ENCODE measurements at regions not wholly inside any gene's neighbourhood (a gene's known extent, or its start where the extent isn't known, plus 50 kb on each side); places are given as distances from the start of the nearest gene placed in this dataset.

DNA sequence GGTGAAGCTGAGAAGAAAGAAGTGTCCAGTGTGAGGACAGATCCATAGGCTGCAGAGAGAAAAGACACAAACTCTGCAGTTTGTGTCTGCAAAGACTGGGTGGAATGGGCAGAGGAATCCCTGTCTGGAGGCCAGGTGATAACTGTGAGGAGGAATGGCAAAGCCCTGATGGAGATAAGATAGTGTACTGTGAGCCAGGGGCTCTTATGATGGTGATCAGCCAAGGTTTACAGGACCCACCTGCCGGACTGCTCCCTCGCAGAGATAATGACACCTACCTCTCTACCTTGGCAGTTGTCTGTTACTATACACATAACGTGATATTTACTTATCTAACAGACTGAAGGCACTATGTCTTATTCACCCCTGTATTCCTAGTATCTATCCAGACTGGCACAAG is 92.6 kb upstream of the ASIC2 start:
- no peaks in the 10 kb centered on the region for H3K36me3 ChIP-seq (ENCODE audit: low read depth, missing control alignments)
- 71% methylated on average over 3 of the region's 3 CpGs for WGBS, 2 donors
- TF ChIP-seq POLR2A (IDR thresholded peaks at IDR 0.05): no peak
- TF ChIP-seq, protein P1, sequence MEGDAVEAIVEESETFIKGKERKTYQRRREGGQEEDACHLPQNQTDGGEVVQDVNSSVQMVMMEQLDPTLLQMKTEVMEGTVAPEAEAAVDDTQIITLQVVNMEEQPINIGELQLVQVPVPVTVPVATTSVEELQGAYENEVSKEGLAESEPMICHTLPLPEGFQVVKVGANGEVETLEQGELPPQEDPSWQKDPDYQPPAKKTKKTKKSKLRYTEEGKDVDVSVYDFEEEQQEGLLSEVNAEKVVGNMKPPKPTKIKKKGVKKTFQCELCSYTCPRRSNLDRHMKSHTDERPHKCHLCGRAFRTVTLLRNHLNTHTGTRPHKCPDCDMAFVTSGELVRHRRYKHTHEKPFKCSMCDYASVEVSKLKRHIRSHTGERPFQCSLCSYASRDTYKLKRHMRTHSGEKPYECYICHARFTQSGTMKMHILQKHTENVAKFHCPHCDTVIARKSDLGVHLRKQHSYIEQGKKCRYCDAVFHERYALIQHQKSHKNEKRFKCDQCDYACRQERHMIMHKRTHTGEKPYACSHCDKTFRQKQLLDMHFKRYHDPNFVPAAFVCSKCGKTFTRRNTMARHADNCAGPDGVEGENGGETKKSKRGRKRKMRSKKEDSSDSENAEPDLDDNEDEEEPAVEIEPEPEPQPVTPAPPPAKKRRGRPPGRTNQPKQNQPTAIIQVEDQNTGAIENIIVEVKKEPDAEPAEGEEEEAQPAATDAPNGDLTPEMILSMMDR (IDR thresholded peaks at IDR 0.05): no peak
- H3K4me3 ChIP-seq: no peak overlapping the region
- no peak for DNase-seq
- intact Hi-C loops (cut with DNase I; ENCODE audit: low total_unique reads): no loop called here
- no peak overlapping the region for H3K27ac ChIP-seq
- H3K27me3 ChIP-seq: no peaks in the 10 kb centered on the region
- H3K9me3 ChIP-seq: no peaks in the 10 kb centered on the region
- no peaks in the 10 kb centered on the region for H3K4me1 ChIP-seq

DNA sequence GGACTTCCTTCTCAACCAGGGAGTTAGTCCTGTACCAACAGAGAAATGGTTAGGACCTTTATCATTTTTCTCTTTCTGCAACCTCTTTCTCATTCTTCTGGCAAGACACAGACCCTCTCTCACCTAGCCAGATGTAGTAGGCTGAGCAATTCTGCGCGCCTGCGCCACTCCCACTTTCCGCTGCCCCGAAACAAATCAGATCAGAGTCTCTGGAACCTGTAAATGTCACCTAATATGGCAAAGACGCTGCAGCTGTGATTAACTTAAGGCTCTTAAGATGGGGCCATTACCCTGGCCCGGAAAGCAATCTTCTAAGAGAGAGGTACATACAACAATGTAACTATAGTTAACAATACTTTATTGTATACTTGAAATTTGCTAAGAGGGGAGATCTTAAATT is 94.3 kb upstream of the ASIC2 start:
- H3K27me3 ChIP-seq: no peaks in the 10 kb centered on the region
- 81 to 84% methylated on average over 7 of the region's 7 CpGs for WGBS, 2 donors
- TF ChIP-seq POLR2A (IDR thresholded peaks at IDR 0.05): no peak
- TF ChIP-seq, protein P1 (IDR thresholded peaks at IDR 0.05): no peak
- DNase-seq: no peak
- no peaks in the 10 kb centered on the region for H3K9me3 ChIP-seq
- intact Hi-C loops (cut with DNase I; ENCODE audit: low total_unique reads): no loop called here
- H3K4me1 ChIP-seq: no peaks in the 10 kb centered on the region
- no peaks in the 10 kb centered on the region for H3K36me3 ChIP-seq (ENCODE audit: low read depth, missing control alignments)
- no peak overlapping the region for H3K4me3 ChIP-seq
- H3K27ac ChIP-seq: no peak overlapping the region

DNA sequence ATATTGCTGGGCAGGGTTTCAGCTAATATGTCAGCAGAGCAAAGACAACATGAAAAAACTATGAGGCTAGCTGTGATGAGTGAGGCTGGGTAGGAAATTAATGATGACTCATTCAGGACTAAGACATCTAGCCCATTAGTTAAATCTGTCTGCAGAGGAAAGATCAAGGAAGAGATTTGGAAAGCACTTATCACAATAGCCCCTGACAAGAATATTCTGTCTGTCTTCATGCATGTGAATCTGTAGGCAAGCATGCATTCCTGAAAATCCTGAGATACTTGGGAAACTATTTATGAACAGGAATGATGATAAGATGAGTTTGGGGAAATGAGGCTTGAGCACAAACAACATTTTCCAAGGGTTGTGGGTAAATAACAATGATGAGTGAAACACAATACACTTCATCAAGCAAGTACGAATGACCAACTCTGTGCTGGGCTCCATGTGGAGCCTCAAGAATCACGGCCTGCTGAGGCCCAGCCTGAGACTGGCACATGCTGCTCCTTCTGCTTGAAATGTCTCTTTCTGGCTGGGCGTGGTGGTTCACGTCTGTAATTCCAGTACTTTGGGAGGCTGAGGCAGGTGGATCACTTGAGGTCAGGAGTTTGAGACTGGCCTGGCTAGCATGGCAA is 96.5 kb upstream of the ASIC2 start:
- TF ChIP-seq POLR2A (IDR thresholded peaks at IDR 0.05): no peak
- TF ChIP-seq, protein P1 (IDR thresholded peaks at IDR 0.05): no peak
- no peaks in the 10 kb centered on the region for H3K4me1 ChIP-seq
- no peak for DNase-seq
- no peaks in the 10 kb centered on the region for H3K36me3 ChIP-seq (ENCODE audit: low read depth, missing control alignments)
- WGBS, 2 donors: 69 to 72% methylated on average over 2 to 4 of the region's 4 CpGs
- no peak overlapping the region for H3K27ac ChIP-seq
- H3K27me3 ChIP-seq: no peaks in the 10 kb centered on the region
- intact Hi-C loops (cut with DNase I; ENCODE audit: low total_unique reads): no loop called here
- H3K4me3 ChIP-seq: no peak overlapping the region
- H3K9me3 ChIP-seq: no peaks in the 10 kb centered on the region

DNA sequence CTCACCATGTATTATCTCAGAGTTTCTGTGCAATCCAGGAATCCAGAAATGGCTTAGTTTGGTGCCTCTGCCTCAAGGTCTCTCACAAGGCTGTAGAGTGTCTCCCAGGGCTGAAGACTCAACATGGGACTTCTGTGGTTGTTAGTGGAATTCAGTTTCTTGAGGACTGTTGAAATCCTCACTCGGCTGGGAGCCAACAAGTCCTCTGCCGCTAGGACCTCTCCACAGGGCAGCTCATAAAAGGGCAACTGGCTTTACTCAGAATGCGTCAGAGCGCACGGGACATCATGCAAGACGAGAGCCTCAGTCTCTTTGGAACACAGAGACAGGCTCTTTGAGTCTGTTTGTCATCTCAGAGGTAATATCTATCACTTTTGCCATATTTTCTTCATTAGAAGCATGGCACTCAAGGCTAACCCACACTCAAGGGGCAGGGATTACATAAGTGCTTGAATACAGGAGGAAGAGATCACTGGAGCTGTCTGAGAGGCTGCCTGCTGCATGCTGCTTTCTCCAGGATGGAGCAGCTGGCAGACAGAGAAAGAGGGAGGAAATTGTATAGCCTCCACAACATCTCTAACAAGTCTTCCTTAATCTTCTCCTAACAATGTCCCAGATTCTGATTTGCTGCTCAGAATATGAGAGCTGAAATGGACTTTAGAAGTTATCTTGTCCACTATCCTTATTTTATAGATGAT is 97.5 kb upstream of the ASIC2 start:
- Histone ChIP-seq H3K4me1 (no peaks in the 10 kb centered on the region), H3K27ac (no peak overlapping the region), H3K9me3 (no peaks in the 10 kb centered on the region), H3K4me3 (no peak overlapping the region), H3K27me3 (no peaks in the 10 kb centered on the region), H3K36me3 (ENCODE audit: low read depth, missing control alignments) (no peaks in the 10 kb centered on the region)
- intact Hi-C loops (cut with DNase I; ENCODE audit: low total_unique reads): no loop called here
- WGBS, 2 donors: 73 to 75% methylated on average over 6 of the region's 6 CpGs
- TF ChIP-seq, protein P1 (IDR thresholded peaks at IDR 0.05): no peak
- no peak for TF ChIP-seq POLR2A (IDR thresholded peaks at IDR 0.05)
- no peak for DNase-seq

DNA sequence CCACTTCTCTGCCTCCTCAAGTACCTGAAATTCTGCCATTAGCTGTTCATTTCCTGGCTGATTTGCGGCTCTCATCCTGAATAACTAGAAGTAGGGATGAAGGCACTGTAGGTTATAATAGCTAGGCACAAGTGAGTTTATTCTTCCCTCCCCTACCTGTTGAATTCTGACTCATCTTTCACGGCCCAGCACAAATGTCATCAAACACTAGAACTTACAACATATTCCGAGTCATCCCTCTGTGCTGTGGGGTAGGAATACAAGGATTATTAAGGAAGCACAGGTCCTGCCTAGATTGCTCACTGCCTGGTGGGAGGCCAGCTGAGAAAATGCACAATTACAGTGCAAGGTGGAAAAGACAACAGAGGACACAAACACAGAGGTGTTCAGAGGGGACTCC is 103.7 kb upstream of the ASIC2 start:
- no peak for TF ChIP-seq POLR2A (IDR thresholded peaks at IDR 0.05)
- no peak for DNase-seq
- Histone ChIP-seq H3K9me3 (no peaks in the 10 kb centered on the region), H3K4me1 (no peaks in the 10 kb centered on the region), H3K27ac (no peak overlapping the region), H3K36me3 (ENCODE audit: low read depth, missing control alignments) (no peaks in the 10 kb centered on the region), H3K4me3 (no peak overlapping the region), H3K27me3 (no peaks in the 10 kb centered on the region)
- WGBS, 2 donors: 55 to 94% methylated on average over 2 to 3 of the region's 3 CpGs
- intact Hi-C loops (cut with DNase I; ENCODE audit: low total_unique reads): no loop called here

Measured in testis (tissue), 2 donors.